ENCODE measurements at regions not wholly inside any gene's neighbourhood (a gene's known extent, or its start where the extent isn't known, plus 50 kb on each side); places are given as distances from the start of the nearest gene placed in this dataset.

GRCh38 chr12:47560415-47560814 lies 145.4 kb downstream of the RPAP3 start:
- TF ChIP-seq, protein P1, sequence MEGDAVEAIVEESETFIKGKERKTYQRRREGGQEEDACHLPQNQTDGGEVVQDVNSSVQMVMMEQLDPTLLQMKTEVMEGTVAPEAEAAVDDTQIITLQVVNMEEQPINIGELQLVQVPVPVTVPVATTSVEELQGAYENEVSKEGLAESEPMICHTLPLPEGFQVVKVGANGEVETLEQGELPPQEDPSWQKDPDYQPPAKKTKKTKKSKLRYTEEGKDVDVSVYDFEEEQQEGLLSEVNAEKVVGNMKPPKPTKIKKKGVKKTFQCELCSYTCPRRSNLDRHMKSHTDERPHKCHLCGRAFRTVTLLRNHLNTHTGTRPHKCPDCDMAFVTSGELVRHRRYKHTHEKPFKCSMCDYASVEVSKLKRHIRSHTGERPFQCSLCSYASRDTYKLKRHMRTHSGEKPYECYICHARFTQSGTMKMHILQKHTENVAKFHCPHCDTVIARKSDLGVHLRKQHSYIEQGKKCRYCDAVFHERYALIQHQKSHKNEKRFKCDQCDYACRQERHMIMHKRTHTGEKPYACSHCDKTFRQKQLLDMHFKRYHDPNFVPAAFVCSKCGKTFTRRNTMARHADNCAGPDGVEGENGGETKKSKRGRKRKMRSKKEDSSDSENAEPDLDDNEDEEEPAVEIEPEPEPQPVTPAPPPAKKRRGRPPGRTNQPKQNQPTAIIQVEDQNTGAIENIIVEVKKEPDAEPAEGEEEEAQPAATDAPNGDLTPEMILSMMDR (IDR thresholded peaks at IDR 0.05 in 4 of 5, conservative IDR thresholded peaks at IDR 0.05 in 1 of 5), result no peak
- no peak for TF ChIP-seq POLR2A (IDR thresholded peaks at IDR 0.05)

Data from gastrocnemius medialis (tissue), 4 donors.